ENCODE measurements at regions not wholly inside any gene's neighbourhood (a gene's known extent, or its start where the extent isn't known, plus 50 kb on each side); places are given as distances from the start of the nearest gene placed in this dataset.

DNA sequence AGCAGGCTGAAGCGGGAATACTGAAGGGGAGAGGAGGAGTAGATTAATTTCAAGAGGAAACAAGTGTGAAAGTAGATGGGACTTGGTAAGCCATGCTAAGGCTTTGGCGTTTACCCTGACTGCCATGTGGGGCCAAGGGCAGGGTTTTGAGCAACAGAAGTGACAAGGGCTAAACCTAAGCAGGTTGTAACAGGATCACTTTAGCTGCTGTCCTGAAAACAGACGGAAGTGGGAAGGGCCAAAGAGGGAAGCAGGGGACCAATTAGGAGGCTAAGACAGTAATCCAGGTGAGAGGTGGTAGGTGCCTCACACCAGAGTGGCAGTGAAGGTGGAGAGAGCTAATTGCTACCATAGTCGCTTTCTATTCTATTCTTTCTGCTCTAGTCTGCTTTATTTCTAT is 166.5 kb downstream of the PJA1 start:
- DNase-seq (ENCODE audit: low spot score) = no peak

DNA sequence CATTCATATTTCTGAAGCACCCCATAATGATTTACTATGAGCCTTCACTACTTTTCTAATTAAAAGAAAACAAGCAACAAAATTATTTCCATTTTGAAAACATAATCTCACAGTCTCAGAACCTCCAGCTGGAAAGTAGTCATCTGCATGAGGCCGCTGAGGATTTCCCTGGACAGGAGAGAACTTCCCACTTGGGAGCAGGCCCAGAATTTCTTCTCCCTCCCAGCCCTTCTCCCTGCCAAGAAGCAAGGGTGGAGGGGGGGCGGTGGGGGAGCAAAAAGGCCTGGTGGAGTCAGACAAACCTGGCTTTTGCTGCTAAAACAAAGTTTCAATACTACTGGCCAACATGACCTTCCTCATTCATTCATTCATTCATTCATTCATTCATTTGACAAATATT is 167.3 kb downstream of the PJA1 start:
- peak; percentile 67 for DNase-seq (ENCODE audit: low spot score)

DNA sequence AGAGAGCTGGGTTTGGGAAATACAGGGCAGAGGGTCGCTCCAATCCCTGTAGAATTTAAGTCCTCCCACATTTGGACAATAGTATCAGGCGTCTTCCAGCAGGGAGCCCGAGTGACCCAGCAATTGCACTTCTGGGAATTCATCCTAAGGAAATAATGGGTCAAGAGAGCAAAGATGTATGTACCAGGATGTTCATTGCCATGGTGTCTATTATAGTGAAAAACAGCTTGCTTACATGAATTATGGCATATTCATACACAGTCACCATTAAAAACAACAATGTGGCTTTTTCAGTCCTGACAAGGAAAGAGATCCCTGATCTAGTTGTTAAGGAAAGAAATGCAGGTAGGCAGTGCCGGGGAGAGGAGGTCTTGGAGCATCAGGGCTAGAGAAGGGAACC is 167.7 kb downstream of the PJA1 start:
- DNase-seq (ENCODE audit: low spot score) = peak; percentile 18

DNA sequence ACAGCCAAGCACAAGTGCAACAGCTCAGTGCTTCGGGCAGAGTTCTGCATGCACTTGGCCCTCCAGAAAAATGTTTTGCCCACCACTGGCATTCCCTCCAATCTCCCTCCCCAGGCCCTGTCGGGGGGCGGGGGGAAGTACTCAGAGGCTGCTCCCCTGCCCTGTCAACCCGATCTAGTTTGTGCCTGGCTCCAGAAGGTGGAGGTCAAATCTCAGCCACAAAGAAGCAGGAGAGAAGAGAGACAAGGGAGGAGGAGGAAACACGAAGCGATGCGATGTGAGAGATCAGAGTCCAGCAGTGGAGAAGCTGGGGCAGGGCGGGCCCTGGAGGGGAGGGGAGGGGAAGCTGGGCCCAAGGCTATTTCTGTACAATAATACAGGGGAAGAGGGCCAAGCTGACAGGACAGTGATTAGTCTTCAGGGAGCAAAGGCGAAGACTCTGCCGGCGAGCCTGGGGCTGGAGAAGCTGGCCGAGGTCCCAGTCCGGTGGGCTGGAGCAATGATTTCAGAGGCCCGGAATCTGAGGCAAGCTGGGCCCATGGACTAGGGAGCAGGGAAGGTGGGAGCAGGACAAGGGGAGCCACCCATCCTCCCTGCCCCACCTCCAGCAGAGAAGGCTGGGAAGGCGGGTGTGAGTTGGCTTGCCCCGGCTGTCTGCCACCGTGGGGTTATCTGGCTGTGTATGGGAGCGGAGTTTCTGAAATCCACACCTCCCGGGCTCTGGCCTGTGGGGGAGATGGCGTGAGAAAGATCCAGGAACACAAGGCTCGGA is 167.1 kb downstream of the EFNB1 start:
- peak; percentile 83 for DNase-seq (ENCODE audit: low spot score)

DNA sequence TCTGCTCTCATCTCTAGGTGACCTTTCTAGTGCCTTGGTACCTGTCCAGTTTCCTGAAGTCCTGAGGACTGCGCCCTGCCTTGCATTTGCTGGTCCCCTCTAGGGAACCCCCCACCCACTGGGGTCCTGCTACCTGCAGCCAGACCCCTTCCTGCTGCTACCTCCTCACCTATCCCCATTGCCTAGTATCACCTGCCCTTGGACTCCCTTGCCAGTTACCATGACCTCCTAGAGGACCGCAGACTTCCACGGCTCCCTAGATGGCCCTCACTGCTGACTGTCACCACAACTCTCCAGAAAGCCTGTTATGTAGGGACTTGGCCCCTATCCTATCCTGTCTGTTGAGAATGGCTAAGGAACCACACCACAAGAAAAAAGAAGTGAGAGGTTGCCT is 166.6 kb downstream of the EFNB1 start:
- peak; percentile 69 for DNase-seq (ENCODE audit: low spot score)

DNA sequence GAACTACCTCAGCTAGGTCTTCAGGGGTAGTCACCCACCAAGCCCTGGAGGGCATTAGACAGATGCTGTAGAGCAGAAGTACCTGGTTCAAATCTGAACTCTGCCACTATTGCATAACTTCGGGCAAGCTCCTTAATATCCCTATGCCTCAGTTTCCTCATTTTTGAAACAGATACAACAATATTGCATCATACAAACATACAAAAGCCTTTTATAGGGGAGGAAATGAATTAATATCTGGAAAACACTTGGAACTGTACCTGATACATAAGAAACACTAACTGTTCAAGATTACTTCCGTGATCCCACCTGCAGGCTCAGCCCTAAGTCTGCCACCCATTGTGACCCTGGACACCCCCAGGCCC is 166.1 kb downstream of the EFNB1 start:
- no peak for DNase-seq (ENCODE audit: low spot score)

DNA sequence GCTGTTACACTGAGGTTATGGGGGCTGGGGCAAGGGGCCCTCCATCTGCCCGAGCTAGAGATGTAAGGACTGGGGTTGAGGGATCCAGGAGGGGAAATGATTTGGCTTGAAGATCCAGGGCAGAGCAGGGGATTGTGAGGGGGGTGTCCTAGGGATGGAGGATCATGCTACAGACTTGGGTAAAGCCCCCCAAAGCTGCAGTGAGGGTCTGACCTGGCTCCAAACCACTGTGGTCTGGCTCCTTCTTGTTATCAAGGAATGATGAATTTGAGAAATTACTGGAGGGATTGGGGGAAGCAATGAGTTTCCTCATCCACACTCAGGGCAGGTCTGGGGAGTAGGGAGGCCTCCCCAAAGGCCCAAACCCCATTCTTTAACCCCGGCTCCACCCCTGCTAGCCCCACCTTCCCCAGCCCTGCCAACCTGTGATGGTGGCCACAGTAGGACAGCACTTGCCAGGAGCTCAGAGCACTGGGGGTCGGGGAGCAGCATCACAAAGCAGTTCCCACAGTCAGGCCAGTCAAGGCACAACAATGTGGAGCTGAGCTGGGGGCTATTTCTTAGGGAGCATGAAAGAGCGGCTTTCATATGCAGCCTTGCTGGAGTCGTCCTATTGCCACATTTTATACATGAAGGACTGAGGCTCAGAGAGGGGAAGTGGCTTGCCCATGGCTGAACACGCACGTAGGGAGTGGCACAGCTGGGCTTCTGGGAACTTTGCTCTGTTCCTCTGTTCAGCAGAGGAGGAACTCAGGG is 165.5 kb downstream of the EFNB1 start:
- peak; percentile 72 for DNase-seq (ENCODE audit: low spot score)

DNA sequence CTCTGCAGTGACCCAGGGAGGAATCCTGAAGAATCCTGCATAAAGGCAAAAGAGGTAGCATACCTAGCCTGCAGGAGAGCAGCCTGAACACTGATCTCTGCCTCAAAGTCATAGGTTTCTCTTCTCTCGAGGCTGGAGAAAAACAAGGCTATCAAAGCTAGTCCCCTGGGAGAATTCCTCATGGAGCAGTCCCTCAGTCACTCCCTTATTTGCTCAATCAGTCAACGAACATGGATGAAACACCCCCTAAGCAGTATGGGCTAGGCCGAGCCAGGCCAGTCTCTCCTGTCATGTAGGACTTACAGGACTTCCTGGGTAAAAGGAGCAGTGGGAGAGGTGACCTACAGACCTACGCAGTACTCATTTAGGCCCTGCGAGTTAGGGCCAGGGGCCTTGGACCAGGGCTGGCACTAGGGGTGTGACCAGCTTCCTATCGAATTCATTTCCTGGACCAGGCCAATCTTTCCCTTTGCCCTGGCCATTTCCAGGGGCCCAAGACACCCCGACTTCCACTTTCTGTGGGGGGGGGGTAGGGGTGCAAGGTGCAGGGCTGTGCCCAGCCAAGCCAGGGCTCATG is 164.1 kb downstream of the EFNB1 start:
- DNase-seq (ENCODE audit: low spot score) = peak; percentile 43

DNA sequence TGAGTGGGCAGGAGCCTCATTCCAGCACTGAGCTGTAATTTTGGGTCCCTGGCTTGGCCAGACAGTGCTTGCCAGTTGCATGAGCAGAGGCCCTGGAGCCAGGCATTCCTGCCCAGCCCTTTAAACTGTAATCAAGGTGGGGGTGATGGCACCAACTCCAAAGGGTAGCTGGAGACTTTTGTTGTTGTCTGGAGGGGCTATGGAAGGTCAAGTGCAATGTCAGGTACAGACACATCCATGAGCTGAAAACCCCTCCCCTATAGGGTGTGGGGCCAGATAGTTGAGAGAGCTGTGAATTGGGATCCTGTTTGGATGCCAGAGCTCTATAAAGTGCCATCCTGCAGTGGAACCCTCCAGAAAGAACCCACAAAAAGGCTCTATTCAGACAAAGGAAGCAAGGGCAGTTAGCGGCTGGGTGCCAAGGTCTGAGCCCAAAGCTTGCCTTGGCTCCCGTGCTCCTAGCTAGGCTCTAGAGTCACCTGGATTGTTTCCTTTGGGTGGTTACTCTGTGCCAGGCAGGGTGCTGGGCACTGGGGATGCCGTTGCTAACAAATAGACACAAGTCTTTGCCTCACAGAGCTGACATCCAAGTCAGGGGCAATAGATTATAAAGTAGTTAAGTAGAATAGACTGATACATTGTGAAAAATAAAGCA is 163.0 kb downstream of the EFNB1 start:
- peak; percentile 53 for DNase-seq (ENCODE audit: low spot score)

DNA sequence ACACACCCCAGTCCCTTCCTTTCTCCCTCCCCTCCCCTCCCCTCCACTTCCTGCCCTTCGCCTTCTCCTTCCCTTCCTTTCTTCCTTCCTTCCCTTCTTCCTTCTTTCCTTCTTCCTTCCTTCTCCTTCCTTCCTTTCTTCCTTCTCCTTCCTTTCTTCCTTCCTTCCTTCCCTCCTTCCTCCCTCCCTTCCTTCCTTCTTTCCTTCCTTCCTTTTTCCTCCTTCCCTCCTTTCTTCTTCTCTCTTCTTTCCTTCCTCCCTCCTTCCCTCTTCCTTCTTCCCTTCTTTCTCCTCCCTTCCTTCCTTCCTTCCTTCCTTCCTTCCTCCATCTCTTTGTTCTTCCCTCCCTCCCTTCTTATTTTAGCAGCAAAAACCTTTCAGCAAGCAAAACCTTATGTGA is 162.1 kb downstream of the EFNB1 start:
- DNase-seq (ENCODE audit: low spot score) = no peak

DNA sequence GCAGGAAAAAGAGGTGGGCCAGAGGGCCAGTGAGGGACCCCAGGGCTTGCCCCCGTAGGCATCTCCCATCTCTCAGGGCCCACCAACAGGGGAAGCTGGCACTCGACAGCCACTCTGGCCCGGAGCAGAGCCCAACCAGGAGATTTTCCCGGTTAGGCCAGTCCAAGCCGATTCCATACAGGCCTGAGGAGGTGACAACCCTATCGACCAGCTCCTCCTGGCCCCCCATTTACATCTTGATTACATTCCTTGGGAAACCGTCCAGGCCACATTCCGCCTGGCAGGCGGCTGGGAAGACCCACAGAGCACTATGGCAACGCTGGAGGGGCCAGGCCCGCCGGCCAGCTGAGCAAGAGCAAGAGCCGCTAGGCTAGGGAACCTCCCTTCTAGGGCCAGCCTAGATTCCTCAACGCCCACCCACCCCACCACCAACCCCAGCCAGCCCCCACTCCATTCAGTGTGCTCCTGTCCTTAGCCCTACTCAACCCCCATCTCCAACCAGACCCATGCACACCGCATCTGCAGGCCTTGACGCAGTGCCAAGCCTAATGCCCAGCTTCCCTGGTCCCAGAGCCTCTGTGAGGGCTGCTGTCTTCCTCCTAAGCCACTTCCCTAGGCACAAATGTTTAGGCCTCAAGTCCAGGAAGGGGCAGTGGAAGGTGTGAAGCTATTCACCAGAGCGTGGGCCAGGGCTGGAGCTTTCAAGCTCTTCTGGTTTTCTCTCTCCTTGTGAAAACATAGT is 161.2 kb downstream of the EFNB1 start:
- peak; percentile 88 for DNase-seq (ENCODE audit: low spot score)

DNA sequence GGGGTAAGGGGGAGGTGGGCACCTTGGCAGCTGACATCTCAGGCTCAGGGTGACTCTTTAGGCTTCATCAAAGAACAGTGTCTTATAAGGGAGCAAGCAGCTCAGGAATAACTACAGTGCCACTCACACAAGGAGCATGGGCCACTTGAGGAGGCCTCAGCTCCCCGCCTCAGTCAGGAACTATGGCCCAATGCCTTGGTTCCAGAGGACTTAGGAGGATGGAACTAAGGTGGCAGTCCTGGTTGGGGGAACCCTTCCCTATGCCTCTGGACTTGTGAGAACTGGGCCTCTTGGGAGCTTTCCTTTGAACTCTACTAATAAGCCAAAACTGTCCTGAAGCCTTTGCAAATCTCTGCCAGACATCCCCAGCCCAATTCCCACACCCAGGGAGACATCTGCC is 160.6 kb downstream of the EFNB1 start:
- DNase-seq (ENCODE audit: low spot score) = peak; percentile 33

DNA sequence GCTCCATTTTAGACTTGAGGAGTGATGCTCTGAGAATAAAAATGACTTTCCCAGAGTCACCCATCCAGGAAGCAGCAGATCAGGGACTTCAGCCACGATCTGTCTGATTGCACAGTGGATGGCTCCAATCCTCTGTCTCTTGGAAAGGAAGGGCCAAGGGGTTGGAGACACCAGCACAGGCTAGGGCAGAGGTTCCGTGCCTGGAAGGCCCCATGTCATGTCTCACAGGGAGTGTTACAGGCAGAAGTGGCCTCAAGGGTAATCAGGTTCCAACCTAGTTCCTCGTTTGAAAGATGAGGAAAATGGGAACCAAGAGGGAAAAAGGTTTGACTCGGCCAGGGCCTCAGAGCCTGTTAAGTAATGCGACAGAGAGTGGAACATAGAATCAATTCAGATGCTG is 160.0 kb downstream of the EFNB1 start:
- peak; percentile 11 for DNase-seq (ENCODE audit: low spot score)

DNA sequence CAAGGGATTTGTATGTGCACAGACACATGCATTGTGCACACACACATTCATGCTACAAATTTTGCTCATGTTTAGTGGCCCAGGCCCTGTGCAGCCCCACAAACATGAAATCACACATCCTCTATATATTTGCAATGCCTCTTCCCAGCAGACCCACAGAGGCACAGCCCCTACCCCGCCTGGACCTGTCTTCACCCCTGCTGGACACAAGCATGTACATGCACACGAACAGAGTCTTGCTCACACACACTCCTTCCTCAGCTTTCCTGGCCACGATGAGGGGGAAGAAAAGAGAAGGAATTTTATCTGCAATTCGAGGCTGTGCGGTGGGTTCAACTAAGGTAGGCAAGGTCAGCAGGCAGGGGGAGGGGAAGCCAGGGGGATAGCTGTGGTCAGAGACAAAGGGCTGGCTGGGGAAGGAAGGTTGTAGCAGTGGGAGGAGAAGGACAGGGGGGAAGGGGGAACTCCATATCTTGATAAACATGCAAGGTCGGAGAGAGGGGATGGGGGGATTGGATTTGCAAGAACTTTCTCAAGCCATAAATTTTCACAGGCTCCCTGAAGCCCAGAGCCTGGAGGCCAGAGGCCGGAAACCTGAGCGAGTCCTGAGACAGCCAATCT is 156.4 kb downstream of the EFNB1 start:
- peak; percentile 87 for DNase-seq (ENCODE audit: low spot score)

DNA sequence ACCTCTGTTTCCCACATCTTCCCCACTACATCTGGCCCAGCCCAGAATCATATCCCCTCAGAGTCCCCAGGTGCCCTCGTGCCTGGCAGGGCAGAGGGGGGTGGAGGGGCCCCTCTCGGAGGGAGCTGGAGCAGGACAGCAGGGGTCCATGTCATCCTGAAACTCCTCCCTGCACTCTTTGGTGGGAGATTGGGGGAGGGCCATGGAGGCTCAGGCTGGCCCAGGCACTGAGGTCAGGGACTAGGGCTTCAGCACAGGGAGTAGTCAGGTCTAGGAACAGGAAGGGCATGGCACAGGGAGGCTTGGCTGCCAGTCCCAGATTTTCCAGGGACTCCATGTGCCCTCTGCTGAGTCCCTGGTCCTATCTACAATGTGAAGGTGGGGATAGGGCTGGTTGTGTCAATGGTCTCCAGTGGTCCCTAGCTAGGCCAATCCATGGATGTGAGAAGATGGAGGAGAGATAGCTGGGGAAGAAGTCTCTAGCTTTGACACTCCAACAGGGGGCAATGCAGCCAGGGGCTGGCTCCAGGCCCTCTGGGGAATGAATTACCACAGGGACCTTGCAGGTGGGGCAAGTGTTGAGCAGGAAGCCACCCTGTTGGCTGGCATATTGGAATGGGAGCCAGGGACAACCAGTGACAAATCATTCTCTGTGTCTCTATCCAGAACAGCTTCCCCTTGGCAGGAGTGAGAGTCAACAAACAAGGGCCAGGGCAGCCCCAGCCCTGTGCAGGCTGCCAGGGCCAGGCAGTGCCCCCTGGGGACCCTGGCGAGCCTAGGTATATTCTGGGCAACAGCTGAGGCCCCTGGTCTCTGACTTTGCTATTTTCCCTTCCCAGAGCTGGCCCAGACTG is 154.4 kb downstream of the EFNB1 start:
- DNase-seq (ENCODE audit: low spot score) = peak; percentile 68

DNA sequence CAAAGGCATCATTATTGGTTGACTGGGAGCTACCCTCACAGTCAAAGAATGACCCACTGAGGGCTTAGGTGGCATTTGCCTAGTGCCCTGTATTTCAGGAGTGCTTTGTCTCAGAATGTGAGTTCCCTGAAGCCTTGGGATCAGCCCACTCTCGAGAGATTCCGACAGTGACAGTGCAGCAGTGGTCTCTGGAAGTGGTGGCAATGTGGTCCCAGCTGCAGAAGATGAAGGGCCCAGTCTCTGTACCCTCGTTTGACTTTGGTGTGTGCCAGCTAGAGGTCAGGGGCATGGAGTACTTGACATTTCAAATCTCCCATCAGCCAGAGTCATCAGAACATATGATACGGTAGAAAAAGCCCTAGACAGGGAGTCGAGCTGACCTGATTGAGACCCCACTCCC is 153.7 kb downstream of the EFNB1 start:
- DNase-seq (ENCODE audit: low spot score) = peak; percentile 51

DNA sequence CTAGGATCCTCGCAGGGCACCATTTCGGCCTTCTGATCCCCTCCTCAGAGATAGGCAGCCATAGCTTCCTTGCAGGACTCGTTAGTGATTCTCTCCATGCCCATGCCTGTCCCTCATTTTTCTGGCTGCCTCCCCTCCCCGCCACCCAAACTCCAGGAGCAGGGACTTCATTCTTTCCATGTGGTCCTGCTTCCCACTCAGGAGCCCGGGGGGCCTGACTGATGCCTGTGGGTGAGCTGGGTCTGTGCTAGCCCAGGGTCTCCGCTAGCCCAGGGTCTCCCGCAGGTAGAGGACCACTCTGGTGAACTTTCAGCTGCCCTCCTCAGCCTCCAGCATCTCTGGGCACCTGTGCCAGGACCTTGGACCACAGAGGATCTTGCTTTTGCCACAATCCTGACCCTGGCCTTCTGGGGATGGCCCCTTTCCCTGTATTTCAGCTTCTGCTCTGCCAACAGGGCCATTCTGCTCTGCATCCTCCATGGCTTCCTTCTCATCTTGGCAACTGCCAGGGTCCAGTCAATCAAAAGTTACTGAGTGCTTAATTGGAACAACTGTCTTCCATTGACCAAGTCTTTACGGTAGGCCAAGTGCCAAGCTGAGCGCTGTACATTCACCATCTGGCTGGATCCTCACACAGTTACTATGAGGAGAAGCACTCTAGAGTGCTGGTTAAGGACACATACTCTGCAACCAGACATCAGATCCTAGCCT is 152.2 kb downstream of the EFNB1 start:
- peak; percentile 55 for DNase-seq (ENCODE audit: low spot score)

DNA sequence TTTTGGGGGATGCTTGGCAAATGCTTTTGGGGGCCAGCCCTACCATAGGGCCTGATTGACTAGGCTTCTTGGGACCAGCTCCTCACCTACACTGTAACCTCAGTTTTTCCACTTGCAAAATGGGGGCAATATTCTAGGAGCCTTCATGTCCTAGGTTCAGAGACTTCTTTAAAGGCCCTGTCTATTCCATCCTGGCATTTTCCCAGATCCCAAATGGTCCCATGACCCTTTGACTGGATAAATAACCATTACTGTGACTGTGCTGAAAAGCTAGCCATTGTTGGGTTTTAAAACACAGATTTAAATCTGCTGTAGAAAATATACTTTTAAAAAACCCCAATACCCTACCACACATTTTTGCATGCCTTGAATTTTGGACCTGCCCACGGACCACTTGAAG is 149.8 kb downstream of the EFNB1 start:
- DNase-seq (ENCODE audit: low spot score) = no peak

DNA sequence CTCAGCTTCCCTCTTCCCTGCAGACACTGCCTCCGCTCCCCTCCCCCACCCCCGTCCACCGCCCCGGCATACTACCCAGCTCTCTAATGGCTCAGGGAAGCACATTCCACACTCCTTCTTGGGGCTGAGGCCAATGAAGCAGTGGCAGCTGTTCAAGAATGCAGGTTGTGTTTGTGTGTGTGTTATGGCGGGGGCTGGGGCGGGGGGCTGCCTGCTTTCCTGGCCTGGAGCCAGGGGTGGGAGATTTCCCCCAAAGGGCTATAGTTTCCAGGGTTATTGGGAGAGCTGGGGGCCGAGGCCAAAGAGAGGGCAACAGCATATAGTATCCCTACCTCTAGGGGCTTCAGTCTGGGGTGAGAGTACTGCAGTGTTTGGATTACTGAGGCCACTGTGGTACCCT is 149.4 kb downstream of the EFNB1 start:
- peak; percentile 75 for DNase-seq (ENCODE audit: low spot score)

Data from mesenteric fat pad (tissue), 1 donor.